Pulmonary artery endothelial cell (primary cell): ENCODE measurements at regions not wholly inside any gene's neighbourhood (a gene's known extent, or its start where the extent isn't known, plus 50 kb on each side); places are given as distances from the start of the nearest gene placed in this dataset.

Source experiments
- DNase-seq: peaks from one replicate; pipeline ENCODE4 v3.0.0-alpha.2; 2011; ENCODE audit warnings: low read depth, low spot score

DNA sequence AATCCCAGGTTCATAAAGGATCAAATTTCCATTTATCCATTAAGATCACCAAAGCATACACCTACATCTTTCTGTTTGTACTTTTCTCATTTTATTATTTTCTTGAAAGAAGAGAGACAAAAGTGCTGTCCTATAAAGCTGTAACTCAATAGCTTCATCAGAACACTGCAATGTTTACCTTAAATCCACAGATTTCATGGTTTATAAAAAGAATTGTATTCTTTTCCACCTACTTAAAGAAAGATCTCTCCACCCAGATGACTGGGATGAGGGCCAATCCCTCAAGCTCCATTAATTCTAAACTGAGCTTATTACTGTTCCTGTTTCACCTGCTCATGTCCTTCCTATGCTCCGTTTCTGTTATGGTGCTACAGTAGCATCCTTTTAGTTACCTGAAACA, 470.6 kb downstream of the BCAT1 start:
- DNase-seq = no peak

DNA sequence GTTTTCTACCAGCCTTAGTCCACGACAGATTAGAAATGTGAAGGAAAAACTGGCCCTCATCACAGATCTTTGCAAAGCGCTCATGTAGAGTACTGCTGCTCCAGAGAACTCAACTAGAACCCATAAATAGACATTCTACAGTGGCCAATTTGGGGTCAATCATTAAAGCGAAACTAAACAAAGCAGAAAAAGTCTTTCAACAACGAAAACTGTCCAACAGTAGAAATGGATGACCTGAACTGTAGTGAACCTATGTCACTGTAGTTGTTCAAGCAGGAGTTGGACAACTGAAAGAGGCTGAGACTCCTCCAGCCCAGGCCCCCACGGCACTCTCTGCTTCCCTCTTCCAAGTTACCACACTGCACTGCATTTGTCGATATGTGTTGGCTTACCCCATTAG, 472.6 kb downstream of the BCAT1 start:
- DNase-seq = no peak

DNA sequence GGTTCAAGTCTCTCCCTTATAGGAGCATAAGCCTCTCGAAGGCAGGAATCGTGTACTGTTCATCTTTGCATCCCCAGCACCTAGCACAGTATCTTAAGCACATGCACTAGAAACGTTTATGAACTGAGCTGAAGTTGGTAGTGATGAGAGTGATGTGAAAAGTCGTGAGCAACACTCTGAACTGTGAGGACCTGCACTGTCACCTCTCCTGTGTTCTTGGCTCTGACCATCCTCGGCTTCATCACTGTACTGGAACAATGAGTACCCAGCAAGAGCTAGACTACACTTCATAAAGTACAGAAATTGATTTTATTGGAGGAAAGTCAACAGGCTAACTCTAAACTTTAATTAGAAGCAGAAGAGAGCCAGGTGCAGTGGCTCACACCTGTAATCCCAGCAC, 473.6 kb downstream of the BCAT1 start:
- DNase-seq = no peak

DNA sequence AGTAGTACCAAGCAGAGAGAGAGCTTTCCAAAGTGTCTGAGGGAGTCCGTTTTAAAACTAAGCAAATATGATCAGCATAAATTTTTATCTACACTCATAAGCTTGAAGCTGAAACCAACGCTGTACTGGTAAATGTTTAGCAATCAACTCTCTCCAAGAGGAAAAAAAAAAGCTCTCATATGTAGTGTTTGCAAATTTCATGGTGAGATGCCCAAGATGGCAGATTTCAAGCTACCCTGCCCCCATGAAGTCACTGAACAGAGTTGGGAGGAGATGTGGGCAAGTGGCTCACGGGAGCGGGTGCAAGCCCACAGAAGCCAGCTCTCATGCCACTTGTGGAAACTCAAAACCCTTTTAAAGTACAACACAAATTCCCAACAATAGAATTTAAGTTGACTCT, 475.8 kb downstream of the BCAT1 start:
- no peak for DNase-seq

DNA sequence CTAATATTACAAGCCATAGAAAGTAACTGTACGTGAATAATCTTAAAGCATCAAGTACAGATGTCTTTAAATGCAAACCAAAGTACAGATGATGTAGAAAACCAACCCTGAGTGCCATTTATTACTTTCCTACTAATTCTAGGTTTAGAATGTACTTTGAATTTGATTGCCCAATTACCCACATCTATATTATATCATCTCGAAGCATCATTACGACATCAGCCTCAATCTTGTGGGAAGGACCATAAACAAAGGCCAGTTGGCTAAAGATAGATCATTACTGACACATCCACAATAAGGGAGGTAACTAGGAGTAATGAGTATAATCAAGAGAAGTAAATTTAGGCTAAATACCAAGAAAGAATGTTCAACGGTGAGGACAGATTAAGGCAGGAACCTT, 478.9 kb downstream of the BCAT1 start:
- no peak for DNase-seq

DNA sequence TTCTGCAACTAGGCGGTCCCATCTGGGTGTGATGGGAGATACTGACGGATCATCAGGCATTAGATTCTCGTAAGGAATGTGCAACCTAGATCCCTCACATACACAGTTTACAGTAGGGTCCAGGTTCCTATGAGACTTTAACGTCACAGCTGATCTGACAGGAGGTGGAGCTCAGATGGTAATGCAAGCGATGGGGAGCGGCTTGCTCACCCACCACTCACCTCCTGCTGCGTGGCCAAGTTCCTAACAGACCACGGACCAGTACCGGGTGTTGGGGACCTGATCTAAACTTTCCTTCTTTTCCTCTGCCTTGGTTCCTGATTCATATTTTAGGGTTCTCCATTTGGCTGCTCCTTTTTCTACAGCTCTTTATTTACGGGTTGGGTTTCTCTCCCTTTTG, 479.8 kb downstream of the BCAT1 start:
- no peak for DNase-seq

DNA sequence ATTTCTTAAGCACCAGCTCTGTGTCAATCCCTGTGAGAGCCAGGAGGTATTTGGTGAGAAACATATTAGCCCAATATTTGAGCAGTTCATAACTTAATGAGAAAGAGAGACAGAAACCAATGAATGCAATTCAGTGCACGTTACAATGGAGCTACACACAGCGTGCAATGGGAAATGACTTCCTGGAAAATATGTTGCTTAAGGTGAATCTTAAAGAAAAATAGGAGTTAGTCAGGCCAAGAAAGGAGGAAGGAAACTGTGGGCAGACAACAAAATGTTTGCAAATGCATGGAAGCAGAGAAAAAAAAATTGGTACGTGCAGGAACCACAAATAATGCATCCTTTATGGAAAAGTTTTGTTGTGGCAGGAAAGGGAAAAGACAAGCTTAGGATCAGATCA, 481.7 kb downstream of the BCAT1 start:
- no peak for DNase-seq

DNA sequence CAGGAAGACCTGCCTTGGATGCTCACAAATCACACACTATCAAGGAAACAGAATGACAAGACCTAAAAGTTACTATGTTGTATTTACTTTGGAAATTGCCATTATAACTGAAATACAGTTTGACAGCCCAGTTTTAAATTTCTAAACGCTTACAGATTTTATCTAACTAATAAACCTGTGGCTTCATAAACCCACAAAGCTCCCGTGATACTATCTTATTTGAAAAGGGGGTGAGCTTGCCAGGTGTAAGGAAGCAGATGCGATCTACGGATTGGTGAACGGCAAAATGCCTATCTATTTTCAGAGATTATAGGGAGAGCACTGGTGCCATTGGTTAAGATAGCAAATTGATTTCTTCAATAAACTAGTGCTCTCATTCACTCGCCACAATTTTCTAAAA, 485.5 kb downstream of the BCAT1 start:
- DNase-seq = no peak

DNA sequence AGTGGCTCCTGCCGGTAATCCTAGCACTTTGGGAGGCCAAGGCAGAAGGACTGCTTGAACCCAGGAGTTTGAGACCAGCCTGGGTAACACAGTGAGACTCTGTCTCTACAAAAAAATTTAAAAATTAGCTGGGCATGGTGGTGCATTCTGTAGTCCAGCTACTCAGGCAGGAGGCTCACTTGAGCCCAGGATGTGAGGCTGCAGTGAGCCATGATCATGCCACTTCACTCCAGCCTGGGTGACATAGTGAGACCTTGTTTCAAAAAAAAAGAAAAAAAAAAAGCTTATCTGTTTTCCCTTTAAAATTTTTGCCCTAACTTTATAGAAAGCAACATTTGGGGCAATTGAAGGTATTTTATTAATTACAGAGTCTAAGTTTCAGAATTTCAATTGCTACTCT, 486.0 kb downstream of the BCAT1 start:
- DNase-seq = no peak

DNA sequence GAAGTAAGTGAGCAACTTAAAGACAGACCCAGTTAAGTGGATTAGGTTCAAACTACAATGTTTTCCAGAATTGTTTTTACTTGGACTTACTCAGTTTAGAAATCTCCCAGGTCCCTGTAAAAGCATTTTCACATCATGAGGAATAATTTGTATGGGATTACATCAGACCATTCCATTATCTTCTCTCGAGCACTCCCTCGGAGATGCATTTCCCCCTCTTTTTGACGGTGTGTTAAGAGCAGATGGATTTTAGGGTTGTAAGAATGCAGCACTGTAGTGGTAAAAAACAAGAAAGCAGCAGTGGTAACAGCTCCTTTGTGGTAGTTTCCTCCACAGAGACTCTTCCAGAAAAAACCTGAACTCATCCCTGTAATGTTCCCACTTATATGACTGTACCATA, 488.4 kb downstream of the BCAT1 start:
- DNase-seq = no peak

DNA sequence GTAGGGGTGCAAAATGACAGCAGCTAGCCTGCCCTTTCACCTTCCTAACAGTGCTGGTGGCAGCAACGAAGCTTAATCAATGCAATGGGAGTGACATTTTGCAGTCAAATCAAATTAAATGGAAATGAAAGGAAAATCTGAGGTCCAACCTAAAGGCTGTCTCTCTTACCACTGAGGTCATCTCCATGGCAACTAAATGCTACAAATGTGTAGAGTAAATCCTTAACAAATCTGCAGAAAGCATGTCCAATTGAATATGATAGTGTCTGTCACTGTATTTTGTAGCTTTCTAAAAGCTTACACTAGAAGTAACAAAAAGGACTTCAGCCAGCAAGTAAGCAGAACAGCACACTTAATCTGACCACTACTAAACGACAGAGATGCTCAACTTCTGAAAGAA, 488.8 kb downstream of the BCAT1 start:
- no peak for DNase-seq

DNA sequence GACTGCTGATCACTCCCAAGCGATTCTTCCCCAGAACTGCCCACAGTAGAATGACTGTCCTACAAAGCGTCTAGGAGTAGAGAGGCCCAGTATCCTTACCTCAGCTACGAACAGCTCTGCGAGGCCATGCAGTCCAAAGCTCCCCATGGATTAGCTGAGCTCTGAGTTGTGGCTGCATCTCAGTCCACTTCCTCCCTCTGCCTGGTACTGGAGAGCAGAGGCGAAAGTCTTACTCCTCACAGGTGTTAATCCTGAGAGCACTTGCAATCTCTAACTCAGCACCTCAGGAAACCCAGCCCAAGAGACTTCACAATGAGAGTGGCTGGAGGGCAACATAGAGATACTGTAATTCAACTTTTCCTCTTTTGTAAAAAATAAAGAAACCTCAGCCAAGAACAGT, 493.1 kb downstream of the BCAT1 start:
- no peak for DNase-seq

DNA sequence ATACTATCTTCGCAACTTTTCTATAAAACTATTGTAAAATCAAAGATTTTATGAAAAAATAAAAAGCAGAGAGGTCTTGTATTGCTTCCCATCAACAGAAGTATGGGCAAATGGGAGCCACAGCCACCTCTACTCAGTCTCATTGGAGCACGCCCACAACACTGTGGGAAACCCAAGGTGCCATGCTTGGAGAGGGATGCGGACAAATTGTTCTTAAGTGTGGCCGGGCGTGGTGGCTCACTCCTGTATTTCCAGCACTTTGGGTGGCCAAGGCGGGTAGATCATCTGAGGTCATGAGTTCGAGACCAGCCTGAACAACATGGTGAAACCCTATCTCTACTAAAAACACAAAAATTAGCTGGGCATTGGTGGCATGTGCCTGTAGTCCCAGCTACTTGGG, 498.2 kb upstream of the SOX5 start:
- no peak for DNase-seq

DNA sequence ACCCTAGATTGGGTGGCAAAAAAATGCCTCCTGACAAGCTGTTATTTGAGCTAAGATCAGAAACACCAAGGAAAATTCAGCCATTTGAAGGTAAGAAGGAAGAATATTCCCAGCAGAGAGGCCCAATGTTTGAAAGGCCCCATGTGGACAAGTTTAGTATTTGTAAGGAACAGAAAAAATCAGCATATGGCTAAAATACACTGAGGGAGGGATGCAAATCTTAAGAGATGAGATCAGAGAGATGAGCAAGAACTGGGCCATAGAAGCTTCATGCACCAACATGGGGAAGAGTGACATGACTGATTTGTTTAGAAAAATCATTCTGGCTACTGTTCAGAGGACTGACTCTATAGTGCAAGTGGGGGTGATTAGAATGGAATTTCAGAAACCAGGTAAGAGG, 496.8 kb upstream of the SOX5 start:
- no peak for DNase-seq

DNA sequence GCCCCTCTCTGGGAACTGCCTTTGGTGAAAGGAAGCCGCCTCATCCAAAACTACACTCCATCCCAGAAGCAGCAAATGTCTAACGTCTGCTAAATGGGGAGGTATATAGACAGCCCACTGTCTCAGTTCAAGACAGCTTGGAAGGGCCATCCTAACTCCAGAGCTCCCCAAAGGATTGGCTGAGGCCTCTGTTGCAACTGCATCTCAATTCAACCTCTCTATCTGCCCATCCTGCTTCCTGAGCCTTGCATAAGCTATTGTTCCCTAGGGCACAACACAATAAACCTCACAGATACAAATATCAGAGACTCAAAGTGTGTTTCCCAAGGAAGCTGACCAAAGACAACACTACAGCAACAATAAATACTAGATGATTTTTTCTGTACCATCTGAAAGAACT, 495.2 kb upstream of the SOX5 start:
- DNase-seq = no peak

DNA sequence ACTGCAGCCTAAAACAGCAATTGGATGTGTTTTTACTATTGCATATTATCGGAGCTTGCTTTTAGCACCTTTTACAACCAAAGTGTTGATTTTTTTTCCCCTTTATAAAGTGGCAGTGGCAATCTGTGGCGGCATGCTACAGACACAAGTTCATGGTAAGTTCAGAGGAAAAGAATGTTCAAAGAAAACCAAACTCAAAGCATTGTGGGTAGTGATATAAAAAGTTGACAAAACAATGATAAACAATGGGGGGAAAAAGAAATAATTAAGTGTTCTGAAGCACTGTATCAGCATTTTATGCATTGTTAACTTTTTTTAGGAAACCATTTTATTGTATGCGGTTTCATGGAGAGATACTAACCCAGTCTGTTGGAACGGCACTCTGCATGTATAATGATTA, 492.0 kb upstream of the SOX5 start:
- no peak for DNase-seq

DNA sequence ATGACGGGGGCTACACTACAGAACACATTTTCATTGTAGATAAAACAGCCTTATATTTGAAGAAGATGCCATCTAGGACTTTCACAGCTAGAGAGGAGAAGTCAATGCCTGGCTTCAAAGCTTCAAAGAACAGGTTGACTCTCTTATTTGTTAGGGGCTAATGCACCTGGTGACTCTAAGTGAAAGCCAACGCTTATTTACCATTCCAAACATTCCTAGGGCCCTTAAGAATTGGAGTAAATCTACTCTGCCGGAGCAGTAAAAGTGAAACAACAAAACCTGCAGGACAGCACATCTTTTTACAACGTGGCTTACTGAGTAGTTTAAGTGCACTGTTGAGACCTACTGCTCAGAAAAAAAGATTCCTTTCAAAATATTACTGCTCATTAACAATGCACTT, 487.2 kb upstream of the SOX5 start:
- no peak for DNase-seq

DNA sequence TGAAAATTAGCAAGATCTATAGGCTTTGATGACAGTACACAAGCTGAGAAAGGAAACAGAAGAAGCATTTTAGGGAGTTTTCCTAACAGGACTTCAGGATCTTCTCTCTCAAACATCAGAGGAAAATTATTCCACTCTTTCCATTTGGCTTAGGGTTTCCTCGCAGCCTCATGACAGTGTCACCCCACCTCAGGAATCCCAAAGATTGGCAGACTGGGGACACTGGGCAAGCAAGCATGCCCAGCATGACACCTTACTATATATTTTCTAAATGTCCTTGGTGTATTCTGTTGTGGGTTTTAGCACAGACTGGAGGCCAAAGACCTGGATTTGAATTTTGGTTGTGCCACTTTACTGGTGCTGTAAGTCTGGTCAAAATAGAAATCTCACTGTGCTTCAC, 482.4 kb upstream of the SOX5 start:
- DNase-seq = no peak

DNA sequence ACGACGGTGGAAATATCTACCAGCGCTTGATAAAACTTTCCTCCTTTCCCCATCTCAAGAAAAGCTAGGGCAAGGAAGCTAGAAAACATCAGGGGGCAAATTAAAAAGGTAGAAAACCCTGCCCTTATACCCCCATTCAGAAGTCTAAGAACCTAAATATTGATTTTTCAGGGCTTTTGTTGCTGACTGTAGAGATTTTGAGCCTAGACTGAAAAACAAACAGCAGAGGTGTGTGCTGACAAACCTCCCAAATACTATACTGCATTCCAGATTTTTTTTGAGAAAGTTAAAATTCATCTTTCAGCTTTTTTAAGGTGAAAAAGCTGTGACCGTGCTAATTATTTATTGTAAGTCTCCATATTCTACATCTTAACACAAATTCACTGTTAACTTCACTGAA, 478.3 kb upstream of the SOX5 start:
- no peak for DNase-seq

DNA sequence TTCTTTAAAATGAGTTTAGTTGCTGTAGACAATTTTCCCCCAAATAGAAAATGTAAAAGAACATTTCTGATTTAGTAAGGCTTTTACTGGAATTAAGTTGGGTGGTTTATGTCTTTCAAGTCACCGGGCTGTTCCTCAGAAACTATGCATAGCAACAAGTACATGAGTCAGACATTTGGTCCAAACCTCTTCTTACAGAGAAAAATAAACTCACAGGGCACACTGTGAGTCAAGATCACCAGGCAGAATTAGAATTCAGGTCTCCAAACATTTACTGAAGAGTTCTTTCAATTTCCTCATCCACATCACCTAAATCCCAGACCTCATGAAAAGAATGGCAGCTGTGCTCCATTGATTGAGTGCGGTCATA, 476.1 kb upstream of the SOX5 start:
- DNase-seq = no peak

DNA sequence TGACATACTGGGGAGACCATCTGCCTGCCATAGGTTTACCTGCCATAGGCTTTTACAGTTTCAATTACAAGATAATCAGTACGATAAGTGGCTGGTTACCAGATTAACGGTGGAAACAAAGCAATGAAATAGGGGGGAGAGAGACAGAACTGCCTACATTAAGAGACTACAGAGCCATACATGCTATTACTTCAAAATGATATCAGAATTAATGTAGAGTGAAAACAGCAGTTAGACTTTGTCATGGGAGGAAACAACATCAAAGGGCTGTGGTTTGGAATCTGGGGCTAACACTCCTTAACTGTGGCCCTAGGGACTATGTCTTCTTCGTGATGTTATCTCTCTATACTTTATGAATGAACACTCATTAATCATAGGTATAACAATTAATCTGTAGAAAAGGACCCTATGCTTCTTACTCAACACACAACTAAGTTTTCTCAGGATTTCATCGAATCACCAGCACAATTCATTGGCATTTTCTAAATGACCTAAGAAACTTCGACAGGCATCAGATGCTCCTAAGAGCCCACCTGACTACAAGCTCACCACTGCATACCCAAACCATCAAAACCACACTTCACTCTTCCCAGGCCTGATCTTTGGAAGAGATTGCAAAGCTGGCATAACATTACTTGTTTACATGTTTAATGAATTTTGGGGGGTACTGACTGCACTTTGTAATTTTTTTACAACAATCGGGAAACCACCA, 475.6 kb upstream of the SOX5 start:
- DNase-seq = no peak

DNA sequence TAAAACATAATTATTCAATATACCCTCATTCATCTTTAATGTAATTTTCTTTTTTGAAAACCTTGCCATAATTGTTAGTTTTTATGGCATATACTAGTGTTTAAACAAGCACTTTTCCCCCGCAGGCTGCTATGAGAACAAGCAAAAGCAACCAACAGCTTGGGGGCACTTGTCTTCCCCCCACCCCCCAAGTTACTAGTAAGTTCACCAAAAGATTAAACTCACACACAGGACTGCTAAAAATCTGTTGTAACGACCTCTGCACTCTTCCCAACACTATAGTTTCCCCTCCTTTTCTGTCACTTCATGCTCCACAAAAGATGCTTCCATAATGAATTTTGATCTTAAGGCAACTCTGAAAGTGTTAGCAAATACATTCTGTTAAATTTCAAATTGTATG, 474.9 kb upstream of the SOX5 start:
- no peak for DNase-seq

DNA sequence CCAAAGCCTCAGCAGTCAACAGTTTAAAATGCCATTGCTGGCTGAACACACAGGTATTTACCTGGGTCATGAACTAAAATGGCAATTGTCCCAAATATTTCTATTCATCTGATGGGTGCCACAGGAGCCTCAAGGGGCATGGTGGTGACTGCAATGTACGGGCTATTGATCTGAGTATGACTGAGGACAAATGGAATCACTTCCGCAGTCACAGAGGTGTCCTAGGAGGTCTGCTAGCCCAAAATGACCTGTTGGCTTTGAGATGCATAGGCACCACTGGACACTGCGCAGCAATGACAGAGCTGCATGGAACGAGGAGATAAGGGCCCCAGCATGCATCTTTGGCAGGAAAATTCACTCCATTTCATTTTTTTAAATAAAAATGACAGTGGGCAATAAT, 474.1 kb upstream of the SOX5 start:
- no peak for DNase-seq

DNA sequence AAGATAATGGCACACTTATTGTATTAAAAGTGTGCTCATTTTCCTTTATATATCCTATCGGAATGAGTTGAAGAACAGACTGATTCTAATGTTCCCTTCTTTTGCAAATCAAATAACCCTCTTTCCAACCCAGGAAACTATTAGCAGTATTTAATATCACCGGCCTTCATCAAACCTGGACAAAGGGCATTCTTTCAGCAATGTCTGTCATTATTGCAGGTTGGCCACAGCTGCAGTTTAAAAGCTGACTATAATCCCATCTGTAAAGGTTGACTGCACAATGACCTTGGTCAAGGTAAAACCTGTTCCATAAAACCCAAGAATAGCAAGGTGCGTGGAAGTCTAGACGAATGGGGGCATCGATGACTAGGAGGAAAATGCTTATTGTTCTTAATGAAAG, 472.3 kb upstream of the SOX5 start:
- DNase-seq = no peak
